ENCODE measurements at regions not wholly inside any gene's neighbourhood (a gene's known extent, or its start where the extent isn't known, plus 50 kb on each side); places are given as distances from the start of the nearest gene placed in this dataset.

GRCh38 chr9:18067548-18068120, 406.3 kb upstream of the ADAMTSL1 start:
- TF ChIP-seq POLR2A (IDR thresholded peaks at IDR 0.05; ENCODE audit: low read length) (no peak), GATA1 (IDR thresholded peaks at IDR 0.05; ENCODE audit: low read depth, low read length) (no peak)
- DNase-seq, result no peak

- TF ChIP-seq GATA1 (IDR thresholded peaks at IDR 0.05; ENCODE audit: low read depth, low read length), result no peak
- TF ChIP-seq POLR2A (IDR thresholded peaks at IDR 0.05; ENCODE audit: low read length), result no peak
- DNase-seq, result no peak
These were observed 405.1 kb upstream of the ADAMTSL1 start for GRCh38 chr9:18068900-18069299.

GRCh38 chr9:18071651-18072060, 402.3 kb upstream of the ADAMTSL1 start:
- TF ChIP-seq POLR2A (IDR thresholded peaks at IDR 0.05; ENCODE audit: low read length) (no peak), GATA1 (IDR thresholded peaks at IDR 0.05; ENCODE audit: low read depth, low read length) (no peak)
- no peak for DNase-seq

- TF ChIP-seq GATA1 (IDR thresholded peaks at IDR 0.05; ENCODE audit: low read depth, low read length) (no peak), POLR2A (IDR thresholded peaks at IDR 0.05; ENCODE audit: low read length) (no peak)
- no peak for DNase-seq
These were observed 401.0 kb upstream of the ADAMTSL1 start for GRCh38 chr9:18073002-18073401.

- TF ChIP-seq GATA1 (IDR thresholded peaks at IDR 0.05; ENCODE audit: low read depth, low read length), result no peak
- TF ChIP-seq POLR2A (IDR thresholded peaks at IDR 0.05; ENCODE audit: low read length), result no peak
- no peak for DNase-seq
These were observed 399.9 kb upstream of the ADAMTSL1 start for GRCh38 chr9:18074041-18074440.

- TF ChIP-seq POLR2A (IDR thresholded peaks at IDR 0.05; ENCODE audit: low read length) (no peak), GATA1 (IDR thresholded peaks at IDR 0.05; ENCODE audit: low read depth, low read length) (no peak)
- no peak for DNase-seq
These were observed 398.6 kb upstream of the ADAMTSL1 start for GRCh38 chr9:18075253-18075952.

GRCh38 chr9:18077941-18078678, 395.8 kb upstream of the ADAMTSL1 start:
- DNase-seq, result no peak
- TF ChIP-seq GATA1 (IDR thresholded peaks at IDR 0.05; ENCODE audit: low read depth, low read length), result no peak
- TF ChIP-seq POLR2A (IDR thresholded peaks at IDR 0.05; ENCODE audit: low read length), result no peak

- TF ChIP-seq GATA1 (IDR thresholded peaks at IDR 0.05; ENCODE audit: low read depth, low read length) (no peak), POLR2A (IDR thresholded peaks at IDR 0.05; ENCODE audit: low read length) (no peak)
- DNase-seq, result no peak
These were observed 381.8 kb upstream of the ADAMTSL1 start for GRCh38 chr9:18092138-18092537.

GRCh38 chr9:18106006-18106560, 367.9 kb upstream of the ADAMTSL1 start:
- TF ChIP-seq POLR2A (IDR thresholded peaks at IDR 0.05; ENCODE audit: low read length) (no peak), GATA1 (IDR thresholded peaks at IDR 0.05; ENCODE audit: low read depth, low read length) (no peak)
- no peak for DNase-seq

- DNase-seq, result no peak
- no peak for TF ChIP-seq POLR2A (IDR thresholded peaks at IDR 0.05; ENCODE audit: low read length)
These were observed 364.3 kb upstream of the ADAMTSL1 start for GRCh38 chr9:18109675-18110074.

GRCh38 chr9:18111146-18111545, 362.8 kb upstream of the ADAMTSL1 start:
- no peak for DNase-seq
- no peak for TF ChIP-seq POLR2A (IDR thresholded peaks at IDR 0.05; ENCODE audit: low read length)
- no peak for TF ChIP-seq GATA1 (IDR thresholded peaks at IDR 0.05; ENCODE audit: low read depth, low read length)

- DNase-seq, result no peak
- TF ChIP-seq POLR2A (IDR thresholded peaks at IDR 0.05; ENCODE audit: low read length), result no peak
- TF ChIP-seq GATA1 (IDR thresholded peaks at IDR 0.05; ENCODE audit: low read depth, low read length), result no peak
These were observed 359.1 kb upstream of the ADAMTSL1 start for GRCh38 chr9:18114559-18115475.

GRCh38 chr9:18118268-18118667, 355.7 kb upstream of the ADAMTSL1 start:
- TF ChIP-seq POLR2A (IDR thresholded peaks at IDR 0.05; ENCODE audit: low read length) (no peak), GATA1 (IDR thresholded peaks at IDR 0.05; ENCODE audit: low read depth, low read length) (no peak)

More at GRCh38 chr9:18118268-18118667, 355.7 kb upstream of the ADAMTSL1 start:
- no peak for DNase-seq

Data from erythroblast (primary cell).